ENCODE measurements at regions not wholly inside any gene's neighbourhood (a gene's known extent, or its start where the extent isn't known, plus 50 kb on each side); places are given as distances from the start of the nearest gene placed in this dataset.
A peak's percentile ranks its signal among the peaks of the same experiment; 100 is the strongest.

- H3K4me3 ChIP-seq (ENCODE audit: low read depth, low read length) = no peak overlapping the region
- no peak for DNase-seq (ENCODE audit: low read depth)
These were observed 781.3 kb upstream of the ID2 start for GRCh38 chr2:7900593-7900992.

- no peak for DNase-seq (ENCODE audit: low read depth)
These were observed 779.5 kb upstream of the ID2 start for GRCh38 chr2:7902251-7902765.

GRCh38 chr2:7904319-7904718 lies 777.5 kb upstream of the ID2 start:
- no peak for DNase-seq (ENCODE audit: low read depth)
- H3K4me3 ChIP-seq (ENCODE audit: low read depth, low read length) = no peak overlapping the region

More at GRCh38 chr2:7902251-7902765, 779.5 kb upstream of the ID2 start:
- H3K4me3 ChIP-seq (ENCODE audit: low read depth, low read length) = no peak overlapping the region

- DNase-seq (ENCODE audit: low read depth) = no peak
These were observed 776.1 kb upstream of the ID2 start for GRCh38 chr2:7905756-7906155.

GRCh38 chr2:7906431-7906830 lies 775.4 kb upstream of the ID2 start:
- H3K4me3 ChIP-seq (ENCODE audit: low read depth, low read length) = no peak overlapping the region
- DNase-seq (ENCODE audit: low read depth) = no peak

More at GRCh38 chr2:7905756-7906155, 776.1 kb upstream of the ID2 start:
- no peak overlapping the region for H3K4me3 ChIP-seq (ENCODE audit: low read depth, low read length)

- H3K4me3 ChIP-seq (ENCODE audit: low read depth, low read length) = no peak overlapping the region
- DNase-seq (ENCODE audit: low read depth) = no peak
These were observed 774.8 kb upstream of the ID2 start for GRCh38 chr2:7907041-7907440.

- no peak for DNase-seq (ENCODE audit: low read depth)
- H3K4me3 ChIP-seq (ENCODE audit: low read depth, low read length) = no peak overlapping the region
These were observed 771.1 kb upstream of the ID2 start for GRCh38 chr2:7910752-7911151.

- no peak overlapping the region for H3K4me3 ChIP-seq (ENCODE audit: low read depth, low read length)
- DNase-seq (ENCODE audit: low read depth) = no peak
These were observed 770.7 kb upstream of the ID2 start for GRCh38 chr2:7911196-7911595.

- no peak for DNase-seq (ENCODE audit: low read depth)
- no peak overlapping the region for H3K4me3 ChIP-seq (ENCODE audit: low read depth, low read length)
These were observed 767.9 kb upstream of the ID2 start for GRCh38 chr2:7913974-7914373.

GRCh38 chr2:7915302-7916091 lies 766.4 kb upstream of the ID2 start:
- H3K4me3 ChIP-seq (ENCODE audit: low read depth, low read length) = peak overlapping the region; percentile 41
- no peak for DNase-seq (ENCODE audit: low read depth)

- no peak overlapping the region for H3K4me3 ChIP-seq (ENCODE audit: low read depth, low read length)
- no peak for DNase-seq (ENCODE audit: low read depth)
These were observed 765.2 kb upstream of the ID2 start for GRCh38 chr2:7916670-7917069.

GRCh38 chr2:7919510-7919909 lies 762.3 kb upstream of the ID2 start:
- no peak for DNase-seq (ENCODE audit: low read depth)
- H3K4me3 ChIP-seq (ENCODE audit: low read depth, low read length) = no peak overlapping the region

GRCh38 chr2:7924023-7924762 lies 757.7 kb upstream of the ID2 start:
- no peak for DNase-seq (ENCODE audit: low read depth)
- H3K4me3 ChIP-seq (ENCODE audit: low read depth, low read length) = no peak overlapping the region

- no peak for DNase-seq (ENCODE audit: low read depth)
- no peak overlapping the region for H3K4me3 ChIP-seq (ENCODE audit: low read depth, low read length)
These were observed 756.4 kb upstream of the ID2 start for GRCh38 chr2:7925506-7925905.

- DNase-seq (ENCODE audit: low read depth) = no peak
- no peak overlapping the region for H3K4me3 ChIP-seq (ENCODE audit: low read depth, low read length)
These were observed 754.2 kb upstream of the ID2 start for GRCh38 chr2:7927691-7928090.

- no peak for DNase-seq (ENCODE audit: low read depth)
- no peak overlapping the region for H3K4me3 ChIP-seq (ENCODE audit: low read depth, low read length)
These were observed 752.6 kb upstream of the ID2 start for GRCh38 chr2:7929281-7929680.

GRCh38 chr2:7930800-7931635 lies 750.8 kb upstream of the ID2 start:
- DNase-seq (ENCODE audit: low read depth) = no peak
- no peak overlapping the region for H3K4me3 ChIP-seq (ENCODE audit: low read depth, low read length)

- no peak for DNase-seq (ENCODE audit: low read depth)
- H3K4me3 ChIP-seq (ENCODE audit: low read depth, low read length) = no peak overlapping the region
These were observed 750.0 kb upstream of the ID2 start for GRCh38 chr2:7931808-7932207.

GRCh38 chr2:7933672-7934071 lies 748.2 kb upstream of the ID2 start:
- DNase-seq (ENCODE audit: low read depth) = no peak

GRCh38 chr2:7934476-7934875 lies 747.4 kb upstream of the ID2 start:
- DNase-seq (ENCODE audit: low read depth) = no peak
- no peak overlapping the region for H3K4me3 ChIP-seq (ENCODE audit: low read depth, low read length)

More at GRCh38 chr2:7933672-7934071, 748.2 kb upstream of the ID2 start:
- H3K4me3 ChIP-seq (ENCODE audit: low read depth, low read length) = no peak overlapping the region

Measured in skeletal muscle cell (primary cell).